Activated naive CD4-positive, alpha-beta T cell treated with anti-CD3 and anti-CD28 coated beads for 36 hours (primary cell): ENCODE measurements at regions not wholly inside any gene's neighbourhood (a gene's known extent, or its start where the extent isn't known, plus 50 kb on each side); places are given as distances from the start of the nearest gene placed in this dataset.

Source experiments
- CTCF ChIA-PET: fragments of 350-600 bp; sonication (Branson Sonifier 250); formaldehyde crosslinking; loops from one replicate; lab custom pipeline; 2021; ENCODE audit warnings: antibody characterized with exemption; lab: Charles Lee
- DNase-seq: peaks from one replicate; pipeline ENCODE4 v3.0.0-alpha.2; 2020
- H3K27ac Mint-ChIP-seq: one replicate; pipeline ENCODE4 v1.8.0; 2021; ENCODE audit warnings: mild to moderate bottlenecking, mixed read lengths
- H3K27me3 Mint-ChIP-seq: one replicate; pipeline ENCODE4 v1.8.0; 2021; ENCODE audit warnings: low read depth, mixed read lengths
- H3K36me3 Mint-ChIP-seq: one replicate; pipeline ENCODE4 v1.8.0; 2021; ENCODE audit warnings: low read depth, mixed read lengths
- H3K4me1 Mint-ChIP-seq: one replicate; pipeline ENCODE4 v1.8.0; 2021; ENCODE audit warnings: low read depth, mixed read lengths
- H3K4me3 Mint-ChIP-seq: one replicate; pipeline ENCODE4 v1.8.0; 2021; ENCODE audit warnings: mild to moderate bottlenecking, moderate library complexity, mixed read lengths
- H3K9me3 Mint-ChIP-seq: one replicate; pipeline ENCODE4 v1.8.0; 2021; ENCODE audit warnings: mixed read lengths
- intact Hi-C: fragments of 100-400 bp; cut with micrococcal nuclease; formaldehyde crosslinking; loops from one replicate; pipeline ENCODE4 v1.15.1; 2023

DNA sequence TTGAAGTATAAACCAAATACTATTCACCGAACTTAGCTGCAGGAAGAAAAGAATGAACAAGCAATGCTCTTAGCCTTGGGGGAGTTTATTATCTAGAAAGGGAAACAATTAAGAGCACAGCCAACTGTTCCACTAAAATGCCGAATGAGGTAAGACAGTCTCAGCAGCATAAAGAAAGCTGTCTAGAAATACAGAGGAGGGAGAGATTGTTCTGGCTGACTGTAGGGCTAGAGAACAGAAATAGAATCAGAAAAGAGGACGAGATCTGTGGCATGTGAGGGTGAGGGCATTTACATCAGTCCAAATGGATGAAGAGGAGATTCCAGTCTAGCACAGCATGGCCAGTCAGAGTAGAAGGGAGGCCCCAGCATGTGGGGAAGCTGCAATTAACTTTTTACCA lies 56.8 kb upstream of the TNFRSF19 start:
- intact Hi-C loops: loop anchor here (2.0 kb wide), 1 partner anchor 357 kb away; no protein-coding TSS in a partner anchor
- H3K27me3 Mint-ChIP-seq: peaks cover 33% of the 10 kb centered on the region
- H3K9me3 Mint-ChIP-seq: no peaks in the 10 kb centered on the region
- H3K36me3 Mint-ChIP-seq: no peaks in the 10 kb centered on the region
- no peak overlapping the region for H3K27ac Mint-ChIP-seq
- CTCF ChIA-PET: interaction anchor here (0.6 kb wide), 1 partner anchor 373 kb away, joined by 3 read pairs; no protein-coding TSS in a partner anchor
- H3K4me1 Mint-ChIP-seq: no peaks in the 10 kb centered on the region
- DNase-seq: no peak
- no peak overlapping the region for H3K4me3 Mint-ChIP-seq

- no peak overlapping the region for H3K4me3 Mint-ChIP-seq
- DNase-seq: no peak
- no peaks in the 10 kb centered on the region for H3K9me3 Mint-ChIP-seq
- H3K27ac Mint-ChIP-seq: no peak overlapping the region
- intact Hi-C loops: no loop called here
- CTCF ChIA-PET: no interaction called here
- peaks cover 33% of the 10 kb centered on the region for H3K27me3 Mint-ChIP-seq
- no peaks in the 10 kb centered on the region for H3K4me1 Mint-ChIP-seq
- no peaks in the 10 kb centered on the region for H3K36me3 Mint-ChIP-seq
Measured at GRCh38 chr13:23514076-23514475, 56.1 kb upstream of the TNFRSF19 start.

GRCh38 chr13:23515116-23515515 lies 55.1 kb upstream of the TNFRSF19 start:
- H3K27ac Mint-ChIP-seq: no peak overlapping the region
- peaks cover 28% of the 10 kb centered on the region for H3K27me3 Mint-ChIP-seq
- no peaks in the 10 kb centered on the region for H3K4me1 Mint-ChIP-seq
- DNase-seq: no peak
- H3K4me3 Mint-ChIP-seq: no peak overlapping the region
- intact Hi-C loops: no loop called here
- CTCF ChIA-PET: no interaction called here
- no peaks in the 10 kb centered on the region for H3K9me3 Mint-ChIP-seq
- H3K36me3 Mint-ChIP-seq: no peaks in the 10 kb centered on the region

DNA sequence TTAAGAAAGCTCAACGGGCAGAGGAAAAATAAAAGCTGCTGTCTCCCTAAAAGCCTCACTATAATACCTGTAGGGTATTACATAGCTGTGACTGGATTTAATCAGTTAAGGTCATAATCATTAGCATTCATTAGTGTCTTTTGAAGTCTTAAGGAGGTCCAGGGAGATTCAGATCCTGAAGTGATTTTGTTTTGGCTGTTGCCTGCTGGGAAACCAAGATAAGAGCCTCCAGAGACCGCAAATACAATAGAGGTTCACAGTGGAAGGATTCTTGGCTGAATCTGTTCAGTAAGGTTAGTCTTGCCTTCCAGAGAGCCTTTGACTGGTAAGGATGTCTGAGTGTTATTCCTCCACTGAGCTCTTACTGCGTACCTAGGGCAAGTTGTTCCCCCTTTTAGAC lies 54.0 kb upstream of the TNFRSF19 start:
- intact Hi-C loops: no loop called here
- Mint-ChIP-seq H3K27me3 (peaks cover 31% of the 10 kb centered on the region), H3K36me3 (no peaks in the 10 kb centered on the region), H3K9me3 (no peaks in the 10 kb centered on the region), H3K27ac (no peak overlapping the region), H3K4me1 (no peaks in the 10 kb centered on the region), H3K4me3 (no peak overlapping the region)
- DNase-seq: no peak
- CTCF ChIA-PET: no interaction called here

DNA sequence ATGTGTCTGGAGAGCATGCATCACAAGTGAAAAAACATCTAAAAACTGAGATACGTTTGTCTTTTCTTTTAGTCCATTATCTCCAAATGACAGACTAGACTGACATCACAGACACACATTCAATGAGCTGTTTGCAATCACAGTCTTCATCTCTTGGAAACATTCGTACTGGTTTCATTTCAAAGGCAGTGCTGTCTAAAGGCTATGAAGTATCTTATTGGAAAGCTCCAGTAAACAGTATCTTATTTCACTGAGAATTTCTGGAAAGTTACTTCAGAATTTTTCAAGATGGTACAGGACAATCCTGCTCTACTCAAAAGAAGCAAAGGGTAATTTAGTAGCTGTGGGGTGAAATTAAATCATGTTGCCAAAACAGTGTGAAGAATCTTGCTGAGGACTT lies 53.5 kb upstream of the TNFRSF19 start:
- Mint-ChIP-seq H3K4me1 (no peaks in the 10 kb centered on the region), H3K27me3 (peaks cover 32% of the 10 kb centered on the region), H3K4me3 (no peak overlapping the region), H3K9me3 (no peaks in the 10 kb centered on the region), H3K36me3 (no peaks in the 10 kb centered on the region), H3K27ac (no peak overlapping the region)
- intact Hi-C loops: no loop called here
- no peak for DNase-seq
- CTCF ChIA-PET: no interaction called here

DNA sequence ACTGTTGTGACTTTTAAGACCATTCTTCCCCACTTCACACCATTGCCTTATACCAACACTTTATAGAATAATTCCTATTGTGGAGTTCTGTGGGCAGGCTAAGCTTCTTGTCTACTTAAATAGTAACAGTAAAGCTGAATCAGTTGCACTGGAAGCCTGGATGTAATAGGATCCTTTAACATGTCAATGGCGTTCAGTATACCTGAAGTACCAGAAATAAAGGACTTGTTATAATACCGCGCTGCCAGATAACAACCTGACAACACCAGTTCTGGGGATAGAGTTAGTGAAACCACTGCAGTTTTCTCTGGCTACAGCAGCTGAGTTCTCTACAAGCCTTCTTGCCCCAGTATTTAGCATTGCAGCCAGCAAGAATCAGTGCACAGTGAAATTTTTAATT lies 52.0 kb upstream of the TNFRSF19 start:
- DNase-seq: no peak
- H3K9me3 Mint-ChIP-seq: no peaks in the 10 kb centered on the region
- no peaks in the 10 kb centered on the region for H3K4me1 Mint-ChIP-seq
- CTCF ChIA-PET: no interaction called here
- intact Hi-C loops: no loop called here
- peaks cover 24% of the 10 kb centered on the region for H3K27me3 Mint-ChIP-seq
- H3K27ac Mint-ChIP-seq: no peak overlapping the region
- H3K4me3 Mint-ChIP-seq: no peak overlapping the region
- no peaks in the 10 kb centered on the region for H3K36me3 Mint-ChIP-seq
